T-cell (primary cell): ENCODE measurements at regions not wholly inside any gene's neighbourhood (a gene's known extent, or its start where the extent isn't known, plus 50 kb on each side); places are given as distances from the start of the nearest gene placed in this dataset.

Experiments
- ATAC-seq, 4 experiments: fragments of 200-7000 bp in 3 of 4; fragments of 150-1000 bp in 1 of 4; cut with Tn5 transposase; replicated peaks in 1 of 4; 1 replicate in 3 of 4; 2 replicates in 1 of 4; pipeline ENCODE4 v1.10.0; 2021; ENCODE audit warnings: moderate library complexity in 3 of 4, mild to moderate bottlenecking in 2 of 4, moderate number of reproducible peaks in 1 of 4
- CTCF ChIA-PET, 2 donors: fragments of 300-600 bp; sonication (Branson Sonifier 250); formaldehyde crosslinking; loops; one replicate each; lab custom pipeline; 2022; ENCODE audit warnings: antibody characterized with exemption in 2 of 2; lab: Charles Lee
- POLR2A ChIA-PET, 2 donors: fragments of 300-600 bp; sonication (Branson Sonifier 250); formaldehyde crosslinking; loops; one replicate each; lab custom pipeline; 2022; ENCODE audit warnings: antibody characterized with exemption in 2 of 2; lab: Charles Lee
- DNase-seq, 35 experiments: peaks; one replicate each; pipeline versions ENCODE4 v3.0.0 to v3.0.0-alpha.2; 2013 to 2023
- H3K27ac ChIP-seq: one replicate; pipeline ENCODE4 v1.5.1; 2013; ENCODE audit warnings: low read length
- H3K27me3 ChIP-seq, 2 experiments: replicated peaks in 1 of 2; 1 replicate in 1 of 2; 2 replicates in 1 of 2; pipeline versions ENCODE4 v1.6.1 to v1.7.0; 2013; ENCODE audit warnings: low read length in 1 of 2, mixed read lengths in 1 of 2; ENCODE audit not compliant: control insufficient read depth in 2 of 2, insufficient read depth in 2 of 2; ENCODE audit errors: extremely low read depth in 1 of 2
- H3K36me3 ChIP-seq, 2 donors: 1 replicate in 1 of 2; 2 replicates in 1 of 2; pipeline versions ENCODE4 v1.6.1 to v1.7.0; 2013; ENCODE audit warnings: low read length in 1 of 2; ENCODE audit not compliant: control insufficient read depth in 2 of 2, insufficient read depth in 1 of 2; ENCODE audit errors: extremely low read depth in 1 of 2
- H3K4me1 ChIP-seq, 2 experiments: 1 replicate in 1 of 2; 2 replicates in 1 of 2; pipeline versions ENCODE4 v1.6.1 to v1.7.0; 2013; ENCODE audit warnings: low read length in 2 of 2, mixed read lengths in 1 of 2; ENCODE audit not compliant: insufficient read depth in 2 of 2, control insufficient read depth in 1 of 2; ENCODE audit errors: extremely low read depth in 1 of 2
- H3K4me3 ChIP-seq, 2 donors: 1 replicate in 1 of 2; 2 replicates in 1 of 2; pipeline versions ENCODE4 v1.5.1 to v1.7.0; 2013; ENCODE audit warnings: mild to moderate bottlenecking in 2 of 2, low read length in 1 of 2, moderate library complexity in 1 of 2; ENCODE audit not compliant: control insufficient read depth in 1 of 2; ENCODE audit errors: extremely low read depth in 1 of 2
- H3K9me3 ChIP-seq: 2 replicates; pipeline ENCODE4 v1.7.0; 2013
- H3K27ac Mint-ChIP-seq, 2 donors: one replicate each; pipeline ENCODE4 v1.8.0; 2020 to 2021; ENCODE audit warnings: mild to moderate bottlenecking in 2 of 2, mixed read lengths in 2 of 2
- H3K27me3 Mint-ChIP-seq, 2 donors: one replicate each; pipeline ENCODE4 v1.8.0; 2021 to 2022; ENCODE audit warnings: mixed read lengths in 2 of 2
- H3K36me3 Mint-ChIP-seq: one replicate; pipeline ENCODE4 v1.8.0; 2021; ENCODE audit warnings: mixed read lengths
- H3K4me1 Mint-ChIP-seq, 3 donors: one replicate each; pipeline ENCODE4 v1.8.0; 2020 to 2022; ENCODE audit warnings: mixed read lengths in 3 of 3, mild to moderate bottlenecking in 1 of 3
- H3K4me3 Mint-ChIP-seq, 3 donors: one replicate each; pipeline ENCODE4 v1.8.0; 2020 to 2022; ENCODE audit warnings: mild to moderate bottlenecking in 3 of 3, mixed read lengths in 3 of 3, moderate library complexity in 3 of 3
- H3K9me3 Mint-ChIP-seq, 3 donors: one replicate each; pipeline ENCODE4 v1.8.0; 2020 to 2022; ENCODE audit warnings: mixed read lengths in 3 of 3
- WGBS: methylation state at CpG from one replicate; pipeline ENCODE4 v1.1.5; 2013; ENCODE audit warnings: missing lambda C conversion rate; ENCODE audit not compliant: insufficient coverage; 5-methylcytosine and 5-hydroxymethylcytosine counted together

DNA sequence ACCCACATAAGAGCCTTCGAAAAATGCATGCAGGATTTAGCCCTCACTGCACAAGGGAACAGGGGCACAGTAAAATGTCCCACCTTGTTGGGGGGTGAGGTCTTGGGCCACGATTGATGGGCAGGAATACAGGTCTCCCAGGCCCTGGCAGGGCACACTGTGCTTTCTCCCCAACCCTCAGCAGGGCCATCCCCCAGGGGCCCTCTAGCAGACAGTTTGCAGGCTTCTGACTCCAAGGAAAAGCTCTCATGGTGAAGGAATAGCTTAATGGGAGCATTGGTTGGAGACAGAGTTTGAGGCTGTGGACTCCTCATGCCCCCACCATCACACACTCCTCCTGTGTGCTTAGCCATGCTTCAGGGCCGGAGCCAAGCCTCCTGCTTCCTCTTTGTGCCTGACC, 484.6 kb downstream of the ZNF536 start:
- no peak overlapping the region for H3K4me3 Mint-ChIP-seq
- DNase-seq, result no peak
- H3K27ac Mint-ChIP-seq, result no peak overlapping the region
- Histone ChIP-seq H3K27me3 (peaks cover 0 to 2% of the 10 kb centered on the region in 2 experiments), H3K36me3 (no peaks in the 10 kb centered on the region), H3K27ac (no peak overlapping the region), H3K4me1 (no peaks in the 10 kb centered on the region), H3K4me3 (no peak overlapping the region), H3K9me3 (no peaks in the 10 kb centered on the region)
- WGBS, result no CpG with 5 or more reads among the region's 3 CpGs
- ChIA-PET CTCF (no interaction called here), POLR2A (no interaction called here)
- ATAC-seq, result no peak
- H3K27me3 Mint-ChIP-seq, result peaks cover 0 to 4% of the 10 kb centered on the region in 2 donors
- peaks cover 0 to 3% (median 0%) of the 10 kb centered on the region in 3 donors for H3K9me3 Mint-ChIP-seq
- no peaks in the 10 kb centered on the region for H3K36me3 Mint-ChIP-seq
- H3K4me1 Mint-ChIP-seq, result no peaks in the 10 kb centered on the region

DNA sequence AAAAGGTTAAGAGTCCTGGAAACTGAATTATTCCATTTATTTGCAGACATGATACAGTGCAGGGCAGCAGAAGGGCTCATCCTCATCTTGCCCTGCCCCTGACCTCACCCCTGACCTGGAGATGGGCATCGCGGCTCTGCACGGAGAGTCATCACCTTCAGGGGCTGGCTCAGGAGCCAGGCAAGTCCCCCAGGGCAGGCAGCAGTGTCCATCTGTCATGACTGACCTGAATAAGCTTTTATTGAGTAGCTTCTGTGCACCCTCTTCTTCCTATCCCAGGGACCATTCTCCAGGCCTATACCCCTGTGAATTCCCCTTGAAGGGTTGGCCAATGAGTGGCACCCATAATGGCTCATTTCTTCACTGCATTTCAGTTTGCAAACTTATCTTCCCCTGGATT, 484.2 kb downstream of the ZNF536 start:
- peaks cover 0 to 2% of the 10 kb centered on the region in 2 experiments for H3K27me3 ChIP-seq
- no peaks in the 10 kb centered on the region for H3K36me3 ChIP-seq
- no peaks in the 10 kb centered on the region for H3K9me3 ChIP-seq
- Mint-ChIP-seq H3K27ac (no peak overlapping the region), H3K27me3 (peaks cover 0 to 4% of the 10 kb centered on the region in 2 donors), H3K4me3 (no peak overlapping the region), H3K4me1 (no peaks in the 10 kb centered on the region), H3K36me3 (no peaks in the 10 kb centered on the region), H3K9me3 (peaks cover 0 to 3% (median 0%) of the 10 kb centered on the region in 3 donors)
- H3K27ac ChIP-seq, result no peak overlapping the region
- ATAC-seq (peak in 1 of 4 experiments; percentile 7), DNase-seq (no peak)
- H3K4me3 ChIP-seq, result no peak overlapping the region
- POLR2A ChIA-PET, result no interaction called here
- CTCF ChIA-PET, result no interaction called here
- 95% methylated on average over 3 of the region's 3 CpGs for WGBS
- no peaks in the 10 kb centered on the region for H3K4me1 ChIP-seq

GRCh38 chr19:30855442-30855841, 483.3 kb downstream of the ZNF536 start:
- H3K36me3 ChIP-seq, result no peaks in the 10 kb centered on the region
- no peaks in the 10 kb centered on the region for H3K4me1 ChIP-seq
- H3K27ac Mint-ChIP-seq, result no peak overlapping the region
- peaks cover 0 to 4% of the 10 kb centered on the region in 2 donors for H3K27me3 Mint-ChIP-seq
- ChIA-PET CTCF (no interaction called here), POLR2A (no interaction called here)
- H3K4me3 Mint-ChIP-seq, result no peak overlapping the region
- H3K4me1 Mint-ChIP-seq, result no peaks in the 10 kb centered on the region
- H3K27me3 ChIP-seq, result peaks cover 0 to 2% of the 10 kb centered on the region in 2 experiments
- H3K4me3 ChIP-seq, result no peak overlapping the region
- DNase-seq, result no peak
- no peak overlapping the region for H3K27ac ChIP-seq
- whole genome bisulfite sequencing, result 63% methylated on average over 3 of the region's 6 CpGs
- no peak for ATAC-seq
- H3K9me3 Mint-ChIP-seq, result peaks cover 0 to 3% (median 0%) of the 10 kb centered on the region in 3 donors
- H3K36me3 Mint-ChIP-seq, result no peaks in the 10 kb centered on the region
- H3K9me3 ChIP-seq, result no peaks in the 10 kb centered on the region

DNA sequence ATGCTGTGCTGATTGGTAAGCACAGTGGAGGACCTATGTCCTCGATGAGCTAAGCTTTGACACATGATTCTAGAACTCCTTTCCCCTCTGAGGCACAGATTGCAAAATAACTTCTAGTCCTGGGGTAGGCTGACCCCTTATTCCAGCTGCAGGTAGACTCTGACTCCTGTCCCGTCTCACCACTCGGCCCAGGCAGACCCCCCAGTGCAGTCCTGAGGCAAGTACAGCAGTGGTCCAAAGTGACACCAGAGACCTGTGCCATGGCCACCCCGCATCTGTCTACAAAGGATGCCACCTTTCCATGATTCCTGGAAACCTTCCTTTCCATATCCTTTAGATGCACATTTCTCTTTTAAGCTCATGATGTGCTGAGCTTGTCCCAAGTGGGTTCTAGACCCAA, 482.5 kb downstream of the ZNF536 start:
- Histone ChIP-seq H3K36me3 (no peaks in the 10 kb centered on the region), H3K27me3 (peaks cover 0 to 2% of the 10 kb centered on the region in 2 experiments), H3K4me1 (no peaks in the 10 kb centered on the region), H3K4me3 (no peak overlapping the region), H3K9me3 (no peaks in the 10 kb centered on the region), H3K27ac (no peak overlapping the region)
- Mint-ChIP-seq H3K36me3 (no peaks in the 10 kb centered on the region), H3K4me1 (no peaks in the 10 kb centered on the region), H3K4me3 (no peak overlapping the region), H3K27me3 (peaks cover 0 to 4% of the 10 kb centered on the region in 2 donors), H3K9me3 (no peaks in the 10 kb centered on the region), H3K27ac (no peak overlapping the region)
- DNase-seq, result no peak
- WGBS, result 79% methylated on average over 3 of the region's 4 CpGs
- ATAC-seq, result no peak
- POLR2A ChIA-PET, result no interaction called here
- CTCF ChIA-PET, result interaction anchor here in 1 of 2 donors (0.6 kb wide), 1 partner anchor 19 kb away, joined by 3 read pairs; no protein-coding TSS in a partner anchor

DNA sequence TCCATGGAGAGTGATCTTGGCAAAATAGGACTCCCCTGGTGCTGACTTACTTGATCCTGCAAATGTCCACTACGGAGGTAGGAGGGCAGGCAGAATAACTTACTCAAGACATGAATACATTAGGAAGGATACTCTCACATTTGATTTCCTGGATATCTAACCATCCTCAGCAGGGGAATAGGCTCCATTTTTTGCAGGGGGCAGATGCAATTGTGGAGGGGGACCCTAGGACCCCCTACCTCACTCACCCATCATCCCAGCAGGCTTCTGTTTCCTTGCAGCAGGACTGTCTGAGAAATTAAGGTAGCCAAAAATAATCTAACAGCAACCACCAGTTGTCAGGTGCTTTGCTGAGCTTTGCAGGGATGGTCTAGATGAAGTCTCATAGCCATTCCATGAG, 482.0 kb downstream of the ZNF536 start:
- ATAC-seq, result no peak
- H3K36me3 ChIP-seq, result no peaks in the 10 kb centered on the region
- WGBS, result no CpG with 5 or more reads among the region's 1 CpG
- Mint-ChIP-seq H3K27ac (no peak overlapping the region), H3K27me3 (peaks cover 0 to under 1% of the 10 kb centered on the region in 2 donors), H3K36me3 (no peaks in the 10 kb centered on the region), H3K4me3 (no peak overlapping the region), H3K9me3 (no peaks in the 10 kb centered on the region), H3K4me1 (no peaks in the 10 kb centered on the region)
- DNase-seq, result no peak
- ChIA-PET CTCF (interaction anchor here in 1 of 2 donors (0.6 kb wide), 1 partner anchor 19 kb away, joined by 3 read pairs; no protein-coding TSS in a partner anchor), POLR2A (no interaction called here)
- H3K4me1 ChIP-seq, result no peaks in the 10 kb centered on the region
- peaks cover 0 to 2% of the 10 kb centered on the region in 2 experiments for H3K27me3 ChIP-seq
- no peak overlapping the region for H3K4me3 ChIP-seq
- no peaks in the 10 kb centered on the region for H3K9me3 ChIP-seq
- no peak overlapping the region for H3K27ac ChIP-seq

- 74% methylated on average over 2 of the region's 3 CpGs for WGBS
- H3K36me3 ChIP-seq, result no peaks in the 10 kb centered on the region
- H3K27me3 ChIP-seq, result no peaks in the 10 kb centered on the region
- no peaks in the 10 kb centered on the region for H3K9me3 ChIP-seq
- Mint-ChIP-seq H3K27me3 (peaks cover 0 to 7% of the 10 kb centered on the region in 2 donors), H3K9me3 (no peaks in the 10 kb centered on the region), H3K27ac (no peak overlapping the region), H3K36me3 (no peaks in the 10 kb centered on the region), H3K4me1 (no peaks in the 10 kb centered on the region), H3K4me3 (no peak overlapping the region)
- DNase-seq (no peak), ATAC-seq (no peak)
- no peaks in the 10 kb centered on the region for H3K4me1 ChIP-seq
- ChIA-PET POLR2A (no interaction called here), CTCF (no interaction called here)
- no peak overlapping the region for H3K27ac ChIP-seq
- H3K4me3 ChIP-seq, result no peak overlapping the region
Measured at GRCh38 chr19:30853036-30853435, 480.9 kb downstream of the ZNF536 start.

DNA sequence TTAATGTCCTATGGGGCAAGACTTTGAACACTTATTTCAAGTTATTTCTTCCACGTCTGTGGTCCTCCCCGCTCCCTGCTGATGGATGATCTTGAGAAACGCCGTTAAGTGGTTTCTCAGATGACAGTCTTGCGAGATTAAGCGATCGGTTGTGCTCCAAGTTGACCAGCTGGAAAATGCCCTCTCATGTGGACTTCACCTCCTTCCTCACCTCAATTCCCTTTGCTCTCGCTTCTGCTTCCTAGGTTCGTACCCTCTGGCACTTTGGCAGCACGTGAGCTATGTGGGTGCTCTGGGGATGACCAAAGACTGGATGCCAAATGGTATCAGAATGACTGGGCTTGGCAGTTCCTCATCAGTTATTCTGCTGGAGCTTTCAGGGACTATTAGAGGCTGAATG, 480.0 kb downstream of the ZNF536 start:
- Histone ChIP-seq H3K27me3 (no peaks in the 10 kb centered on the region), H3K9me3 (no peaks in the 10 kb centered on the region), H3K36me3 (no peaks in the 10 kb centered on the region), H3K4me1 (no peaks in the 10 kb centered on the region), H3K27ac (no peak overlapping the region), H3K4me3 (no peak overlapping the region)
- Mint-ChIP-seq H3K9me3 (no peaks in the 10 kb centered on the region), H3K27ac (no peak overlapping the region), H3K27me3 (peaks cover 0 to 7% of the 10 kb centered on the region in 2 donors), H3K4me3 (no peak overlapping the region), H3K4me1 (no peaks in the 10 kb centered on the region), H3K36me3 (no peaks in the 10 kb centered on the region)
- no peak for DNase-seq
- ChIA-PET POLR2A (interaction anchor here in 1 of 2 donors (0.7 kb wide), 1 partner anchor 560 kb away, joined by 5 read pairs; no protein-coding TSS in a partner anchor), CTCF (interaction anchor here in 1 of 2 donors (0.5 kb wide), 1 partner anchor 185 kb away, joined by 5 read pairs; no protein-coding TSS in a partner anchor)
- no peak for ATAC-seq
- WGBS, result 78% methylated on average over 9 of the region's 10 CpGs
